Stimulated activated CD8-positive, alpha-beta memory T cell treated with anti-CD3 and anti-CD28 coated beads, Interleukin-15, amount 100 ng/mL, for 24 hours (primary cell): ENCODE measurements at regions not wholly inside any gene's neighbourhood (a gene's known extent, or its start where the extent isn't known, plus 50 kb on each side); places are given as distances from the start of the nearest gene placed in this dataset.

ENCODE experiments used
- DNase-seq: peaks from one replicate; pipeline ENCODE4 v3.0.0-alpha.2; 2020; ENCODE audit warnings: low read depth

DNA sequence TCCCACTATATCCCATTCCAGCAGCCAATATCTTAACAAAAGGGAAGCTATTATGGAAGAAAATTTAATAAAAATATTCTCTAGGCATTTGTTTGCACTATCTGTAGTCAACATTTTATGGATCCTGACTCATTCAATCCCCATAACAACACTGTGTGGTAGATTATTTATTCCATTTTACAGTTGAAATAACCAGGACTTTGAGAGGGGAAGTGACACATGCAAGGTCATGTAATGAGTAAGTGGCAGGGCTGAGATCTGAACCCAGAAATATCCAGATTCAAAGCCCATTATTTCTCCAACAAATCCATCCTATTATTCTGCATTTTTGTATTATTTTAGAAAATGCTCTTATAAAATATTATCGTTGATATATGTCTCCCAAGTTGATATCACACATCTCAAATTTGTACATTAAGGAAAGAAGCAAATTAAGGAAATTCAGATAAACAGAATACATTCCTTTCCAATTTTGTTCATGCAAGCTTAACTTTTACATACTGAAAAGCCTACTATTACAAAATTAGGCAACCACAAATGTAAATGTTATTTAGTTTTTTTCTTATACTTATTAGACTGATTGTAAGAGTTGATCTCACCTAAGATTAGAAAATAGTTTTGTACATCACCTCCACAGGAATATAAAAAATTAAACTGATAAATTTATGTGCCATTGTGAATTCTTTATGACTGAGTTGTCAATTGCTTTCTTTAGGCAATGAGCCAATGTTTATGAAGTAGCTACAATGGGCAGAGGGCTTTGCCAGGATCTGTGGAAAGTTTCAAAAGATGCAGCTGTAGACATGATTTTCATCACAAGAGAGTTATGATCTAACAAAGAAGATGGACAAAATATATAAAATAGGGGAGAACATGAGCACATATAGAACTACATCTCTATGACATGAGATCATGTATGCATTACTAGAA lies 55.1 kb upstream of the E2F7 start:
- DNase-seq: no peak

DNA sequence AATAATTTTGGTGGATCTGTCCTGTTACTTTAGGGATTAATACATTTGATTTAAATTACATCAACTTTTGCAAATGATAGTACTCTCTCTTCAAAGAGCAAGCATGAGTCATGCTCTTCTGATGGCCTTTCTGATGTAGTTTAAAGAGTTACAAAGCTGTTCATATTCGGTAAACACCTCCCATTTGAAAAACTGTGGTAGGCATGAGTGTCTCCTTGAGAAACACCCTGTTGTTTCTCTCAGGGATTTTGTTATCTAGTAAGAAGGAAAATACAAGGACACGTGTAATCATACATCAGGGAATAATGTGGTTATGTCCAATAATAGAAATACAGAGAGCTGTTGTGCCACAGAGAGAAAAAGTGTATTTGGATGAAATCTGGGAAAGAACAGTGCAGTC lies 53.3 kb upstream of the E2F7 start:
- DNase-seq: no peak

DNA sequence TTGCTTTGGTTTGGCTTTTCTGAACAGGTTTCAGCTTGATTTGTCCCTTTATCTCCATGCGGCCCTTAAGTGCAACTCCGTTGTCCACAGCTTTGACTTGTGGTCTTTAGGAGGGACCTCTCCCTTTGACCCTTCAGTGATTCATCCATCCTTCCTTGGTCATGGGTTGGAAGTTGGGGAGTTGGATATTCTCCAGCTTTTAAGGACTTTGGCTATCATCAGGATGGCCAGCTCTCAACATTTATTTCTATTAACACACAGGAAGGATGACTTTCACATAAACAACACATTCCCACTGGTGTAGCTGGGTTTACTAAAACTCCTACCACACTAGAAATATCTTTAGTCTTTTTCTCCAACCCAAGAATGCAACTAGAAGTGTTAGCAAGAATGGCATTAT lies 50.9 kb upstream of the E2F7 start:
- no peak for DNase-seq

DNA sequence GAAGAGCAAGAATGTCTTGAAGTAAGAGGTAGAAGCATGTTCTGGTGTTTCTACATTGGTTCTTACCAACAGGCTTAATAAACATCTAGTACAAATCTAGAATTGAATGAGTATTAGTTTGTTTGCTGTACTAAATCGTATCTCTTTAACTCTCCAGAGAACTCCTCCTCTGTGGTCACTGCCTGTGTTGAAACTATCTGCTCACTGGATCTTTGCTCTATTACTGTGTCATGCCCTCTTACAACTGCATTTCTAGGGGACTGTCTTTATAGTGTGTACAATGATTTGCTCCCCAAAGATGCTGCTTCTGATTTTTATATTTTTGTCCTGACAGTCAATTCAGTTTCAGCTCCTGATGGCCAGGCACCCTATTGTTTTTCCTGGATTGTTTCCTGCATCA lies 50.1 kb upstream of the E2F7 start:
- no peak for DNase-seq
